ENCODE measurements at regions not wholly inside any gene's neighbourhood (a gene's known extent, or its start where the extent isn't known, plus 50 kb on each side); places are given as distances from the start of the nearest gene placed in this dataset.

DNA sequence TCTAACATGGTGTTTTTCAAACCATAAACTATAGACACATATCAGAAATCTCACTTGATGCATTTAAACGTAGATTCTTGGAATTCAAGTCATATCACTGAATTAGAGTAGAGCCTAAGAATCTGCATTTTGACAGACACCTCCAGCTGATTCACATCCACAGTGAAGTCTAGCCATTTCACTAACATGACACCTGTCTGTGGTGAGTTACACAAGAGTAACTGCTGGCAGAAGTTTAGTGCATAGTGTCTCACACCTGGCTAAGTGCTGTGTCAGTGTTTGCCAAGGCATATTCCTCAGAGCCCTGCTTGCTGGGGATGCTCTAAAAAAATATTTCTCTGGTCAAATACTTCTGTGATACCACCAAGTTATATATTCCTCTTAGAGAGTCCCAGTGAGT, 237.5 kb upstream of the DIAPH2 start:
- TF ChIP-seq, protein P1, sequence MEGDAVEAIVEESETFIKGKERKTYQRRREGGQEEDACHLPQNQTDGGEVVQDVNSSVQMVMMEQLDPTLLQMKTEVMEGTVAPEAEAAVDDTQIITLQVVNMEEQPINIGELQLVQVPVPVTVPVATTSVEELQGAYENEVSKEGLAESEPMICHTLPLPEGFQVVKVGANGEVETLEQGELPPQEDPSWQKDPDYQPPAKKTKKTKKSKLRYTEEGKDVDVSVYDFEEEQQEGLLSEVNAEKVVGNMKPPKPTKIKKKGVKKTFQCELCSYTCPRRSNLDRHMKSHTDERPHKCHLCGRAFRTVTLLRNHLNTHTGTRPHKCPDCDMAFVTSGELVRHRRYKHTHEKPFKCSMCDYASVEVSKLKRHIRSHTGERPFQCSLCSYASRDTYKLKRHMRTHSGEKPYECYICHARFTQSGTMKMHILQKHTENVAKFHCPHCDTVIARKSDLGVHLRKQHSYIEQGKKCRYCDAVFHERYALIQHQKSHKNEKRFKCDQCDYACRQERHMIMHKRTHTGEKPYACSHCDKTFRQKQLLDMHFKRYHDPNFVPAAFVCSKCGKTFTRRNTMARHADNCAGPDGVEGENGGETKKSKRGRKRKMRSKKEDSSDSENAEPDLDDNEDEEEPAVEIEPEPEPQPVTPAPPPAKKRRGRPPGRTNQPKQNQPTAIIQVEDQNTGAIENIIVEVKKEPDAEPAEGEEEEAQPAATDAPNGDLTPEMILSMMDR (CRISPR knock-in tag; IDR thresholded peaks at IDR 0.05): no peak
- TF ChIP-seq, protein P2, sequence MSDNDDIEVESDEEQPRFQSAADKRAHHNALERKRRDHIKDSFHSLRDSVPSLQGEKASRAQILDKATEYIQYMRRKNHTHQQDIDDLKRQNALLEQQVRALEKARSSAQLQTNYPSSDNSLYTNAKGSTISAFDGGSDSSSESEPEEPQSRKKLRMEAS (IDR thresholded peaks at IDR 0.05): no peak
- TF ChIP-seq GTF3A (CRISPR knock-in tag; conservative IDR thresholded peaks at IDR 0.05): no peak
